ENCODE measurements at regions not wholly inside any gene's neighbourhood (a gene's known extent, or its start where the extent isn't known, plus 50 kb on each side); places are given as distances from the start of the nearest gene placed in this dataset.

DNA sequence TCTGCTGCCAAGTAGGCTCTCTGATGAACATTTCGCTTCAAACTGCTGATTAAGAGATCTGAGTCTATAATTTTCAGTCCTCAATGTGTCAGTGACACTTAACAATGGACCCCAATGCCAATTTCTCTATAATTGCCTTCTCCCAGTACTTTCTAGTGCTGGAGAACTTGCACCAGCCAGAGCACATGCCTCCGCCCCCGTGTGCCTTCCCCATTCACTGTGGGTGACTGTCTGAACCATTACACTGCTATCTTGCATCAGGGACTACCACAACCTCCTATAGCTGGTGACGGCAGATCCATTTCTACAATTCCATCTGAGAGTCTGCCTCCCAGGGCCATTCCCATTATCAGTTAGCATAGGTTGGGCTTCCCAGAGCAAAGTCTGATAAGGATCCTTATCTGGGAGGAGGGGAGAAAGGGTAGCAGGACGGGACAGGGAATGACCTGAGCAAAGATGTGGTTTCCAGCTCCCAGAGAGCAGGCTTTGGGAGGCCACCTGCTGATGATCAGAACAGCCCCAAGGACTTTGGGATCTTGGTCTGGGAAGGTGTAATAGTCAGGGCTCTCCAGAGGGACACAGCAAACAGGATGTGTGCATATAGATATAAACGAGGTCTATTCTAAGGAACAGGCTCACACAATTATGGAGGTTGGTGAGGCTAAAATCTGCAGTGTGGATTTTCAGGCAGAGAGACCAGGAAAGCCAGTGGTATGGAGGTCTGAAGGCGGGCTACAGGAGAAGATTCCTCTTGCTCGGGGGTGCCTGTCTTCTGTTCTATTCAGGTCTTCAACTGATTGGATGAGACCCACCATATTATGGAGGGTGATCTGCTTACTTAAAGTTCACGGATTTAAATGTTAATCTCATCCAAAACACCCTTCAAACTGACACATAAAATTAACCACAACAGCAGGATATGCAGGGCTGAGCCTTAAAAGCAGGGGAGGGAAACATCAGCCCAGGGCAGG lies 238.2 kb downstream of the PTPRU start:
- no peak for DNase-seq

DNA sequence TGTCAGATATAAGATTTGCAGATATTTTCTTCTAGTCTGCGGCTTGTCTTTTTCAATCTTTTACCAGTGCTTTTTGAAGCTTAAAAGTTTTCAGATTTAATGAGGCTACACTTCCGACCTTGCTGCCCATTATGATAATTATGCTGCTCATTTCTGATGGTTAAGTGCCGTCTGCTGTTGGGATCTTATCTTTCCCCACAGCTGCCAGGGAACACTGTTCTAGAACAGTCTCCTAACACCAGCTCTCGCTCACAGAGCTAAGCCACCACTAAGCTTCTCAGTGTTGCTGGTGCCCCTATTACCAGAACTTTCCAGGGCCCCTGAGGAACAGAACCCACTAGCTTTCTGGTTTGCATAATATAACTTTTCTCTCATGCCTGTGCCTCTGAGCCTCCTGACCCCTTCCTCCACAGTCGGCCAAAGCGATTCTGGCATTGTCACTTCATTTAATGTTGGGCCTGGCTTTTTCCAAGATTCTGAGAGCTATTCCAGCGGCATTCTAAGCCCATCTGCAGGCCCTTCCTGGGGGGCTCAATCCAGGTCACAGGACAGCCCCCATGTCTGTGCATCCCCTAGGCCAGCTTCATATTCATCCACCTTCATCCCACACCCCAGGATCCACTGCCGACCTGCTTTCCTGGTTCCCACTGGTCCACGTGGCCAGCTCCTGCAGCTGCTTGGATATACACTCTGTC lies 237.0 kb downstream of the PTPRU start:
- DNase-seq = peak; percentile 66

DNA sequence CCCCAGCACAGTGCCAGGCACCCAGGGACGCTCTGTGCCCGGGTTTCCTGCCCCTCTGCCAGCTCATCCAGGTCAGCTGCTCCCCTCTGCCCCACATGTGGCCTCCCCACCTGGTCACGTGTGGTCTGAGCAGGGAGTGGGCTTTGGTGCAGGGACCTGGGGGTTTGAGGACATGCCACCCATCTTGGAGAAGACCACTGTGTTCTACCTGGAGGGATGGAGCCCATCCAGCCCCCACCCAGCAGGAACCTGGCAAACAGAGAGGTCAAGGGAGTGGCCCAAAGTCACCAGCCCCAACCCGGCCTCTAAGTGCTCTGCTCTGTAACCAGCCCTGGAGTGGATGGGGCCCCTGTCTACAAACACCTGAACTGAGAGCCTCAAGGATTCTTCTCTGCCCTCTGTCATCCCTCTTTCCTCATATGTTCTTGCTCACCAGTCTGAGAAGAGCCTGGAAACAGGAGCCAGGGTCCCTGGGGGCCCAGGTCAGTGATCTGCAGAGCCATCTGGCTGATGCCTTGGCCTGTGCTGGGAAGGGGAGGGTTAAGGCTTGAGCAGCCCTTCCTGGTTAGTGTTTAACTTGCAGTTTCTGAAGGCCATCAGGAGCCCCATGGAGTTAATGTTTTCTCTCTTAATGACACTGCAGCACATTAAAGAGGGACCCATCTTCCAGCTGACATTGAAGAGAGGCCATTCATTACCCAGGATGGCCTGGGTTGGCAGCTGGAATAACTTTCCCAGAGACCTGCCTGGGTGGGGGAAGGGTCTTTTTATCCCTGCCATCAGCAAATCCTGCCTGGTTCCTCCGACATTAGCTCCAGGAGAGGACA lies 235.4 kb downstream of the PTPRU start:
- DNase-seq = peak; percentile 60

DNA sequence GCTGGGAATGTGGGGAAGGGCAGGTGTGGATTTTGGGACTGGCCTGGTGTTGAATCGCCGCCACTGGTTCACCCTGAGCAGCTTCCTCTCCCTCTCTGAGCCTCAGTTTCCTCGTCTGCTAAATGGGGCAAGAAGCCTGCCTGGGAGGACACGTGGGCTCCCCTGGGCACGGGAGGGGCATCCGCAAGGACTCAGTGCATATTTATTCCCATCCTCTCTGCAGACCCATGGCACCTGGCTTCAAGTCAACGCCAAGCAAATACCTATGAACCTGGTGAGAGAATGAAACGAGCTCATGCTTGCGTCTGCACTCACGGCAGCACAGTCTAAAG lies 234.4 kb downstream of the PTPRU start:
- no peak for DNase-seq

DNA sequence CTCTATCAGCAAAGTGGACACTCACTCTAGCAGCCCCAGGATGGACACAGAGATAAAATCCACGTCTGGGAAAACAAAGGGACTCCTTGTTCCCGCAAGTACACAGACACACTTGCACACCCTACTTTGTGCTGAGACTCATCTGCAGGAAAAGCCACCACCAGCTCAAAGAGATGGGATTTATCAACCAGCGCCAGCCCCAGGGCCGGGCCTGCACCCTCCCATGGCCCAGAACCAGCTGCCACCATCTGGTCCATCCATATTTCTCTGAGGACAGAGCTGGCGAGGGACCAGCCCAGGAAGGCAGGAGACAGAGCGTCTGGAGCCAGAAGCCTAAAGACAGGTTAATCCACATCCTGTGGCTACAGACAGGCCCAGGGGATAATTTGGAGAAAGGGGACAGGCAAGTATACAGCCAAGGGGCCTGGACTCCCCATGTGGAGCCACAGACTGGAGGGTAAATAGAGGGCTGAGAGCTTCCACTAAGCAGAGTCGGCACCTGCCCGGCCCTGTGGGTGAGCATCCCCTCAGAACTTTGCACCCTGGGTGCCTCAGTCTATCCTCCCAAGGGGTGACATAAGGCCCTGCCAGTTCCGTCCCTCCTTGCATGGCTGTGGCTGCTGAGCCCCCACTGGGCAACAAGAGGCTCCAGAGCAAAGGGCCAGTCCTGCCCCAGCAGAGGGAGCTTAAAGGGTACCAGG lies 233.9 kb downstream of the PTPRU start:
- DNase-seq = peak; percentile 78

DNA sequence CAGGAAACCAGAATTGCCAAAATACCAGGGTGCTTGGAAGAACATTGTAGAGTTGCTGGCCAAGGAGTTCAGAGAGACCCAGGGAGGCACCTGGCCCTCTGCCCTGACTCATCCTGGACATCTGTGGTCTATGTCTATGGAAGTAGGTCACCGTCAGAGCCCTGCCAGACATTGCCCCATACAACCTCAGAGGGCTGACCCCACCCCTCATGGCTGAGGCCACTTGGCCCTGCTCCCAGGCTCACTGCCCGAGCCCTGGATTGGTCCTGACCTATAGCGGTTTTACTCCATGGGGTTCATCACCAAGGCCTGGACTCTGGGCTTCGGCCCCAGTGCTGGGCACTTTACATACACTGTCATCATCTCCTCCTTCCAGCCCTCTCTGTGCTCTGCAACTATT lies 233.1 kb downstream of the PTPRU start:
- DNase-seq = no peak

DNA sequence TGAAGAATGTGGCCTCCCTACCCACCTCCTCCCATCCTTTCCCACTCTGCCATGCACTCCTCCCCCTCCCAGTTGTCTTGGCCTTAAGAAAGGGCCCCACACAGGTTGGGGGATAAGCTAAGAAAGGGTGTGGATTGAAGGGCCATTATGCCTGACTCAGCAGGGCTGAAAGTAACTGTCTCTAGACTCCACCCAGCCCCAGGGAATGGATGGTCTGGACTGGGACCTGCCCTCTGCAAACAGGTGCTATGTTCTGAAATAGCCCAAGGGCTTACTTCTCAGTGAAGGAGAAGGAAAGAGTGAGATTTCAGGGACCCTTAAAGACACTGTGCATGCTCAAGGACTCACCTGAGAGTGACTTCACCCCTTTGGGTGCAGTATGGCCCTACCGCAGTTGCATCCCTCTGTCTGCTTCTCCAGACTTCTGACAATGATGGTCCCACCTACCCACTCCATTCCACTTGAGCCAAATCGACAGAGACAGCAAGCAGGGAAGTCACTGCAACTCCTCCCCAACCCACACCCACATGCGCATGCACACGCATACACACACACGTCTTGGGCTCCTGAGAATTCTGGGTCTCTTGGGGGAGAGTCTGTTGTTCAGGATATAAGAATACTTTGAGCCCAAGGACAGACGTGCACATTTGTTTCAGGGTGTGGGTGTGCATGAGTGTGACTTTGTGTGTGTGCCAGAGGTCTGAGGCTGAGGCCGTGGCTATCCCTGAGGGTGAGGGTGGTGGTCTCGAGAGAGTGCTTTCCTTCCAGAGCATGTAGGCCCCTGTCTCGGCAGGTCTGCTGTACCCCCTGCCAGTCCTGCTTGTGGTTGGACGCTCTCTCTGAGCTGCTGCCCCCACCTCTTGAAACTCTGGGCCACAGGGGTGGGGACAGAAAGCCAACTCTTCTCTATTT lies 231.9 kb downstream of the PTPRU start:
- DNase-seq = no peak

DNA sequence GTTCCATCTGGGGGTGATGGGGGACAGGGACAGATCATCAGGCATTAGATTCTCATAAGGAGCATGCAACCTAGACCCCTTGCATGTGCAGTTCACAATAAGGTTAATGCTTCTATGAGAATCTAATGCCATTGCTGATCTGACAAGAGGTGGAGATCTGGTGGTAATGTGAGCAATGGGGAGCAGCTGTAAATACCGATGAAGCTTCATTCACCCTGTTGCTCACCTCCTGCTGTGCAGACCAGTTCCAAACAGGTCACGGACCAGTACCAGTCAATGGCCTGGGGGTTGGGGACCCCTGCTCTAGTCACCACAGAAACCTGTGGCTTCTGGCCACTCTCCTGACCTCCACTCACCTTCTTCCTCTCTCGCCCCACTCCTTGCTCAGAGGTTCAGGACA lies 229.9 kb downstream of the PTPRU start:
- no peak for DNase-seq

DNA sequence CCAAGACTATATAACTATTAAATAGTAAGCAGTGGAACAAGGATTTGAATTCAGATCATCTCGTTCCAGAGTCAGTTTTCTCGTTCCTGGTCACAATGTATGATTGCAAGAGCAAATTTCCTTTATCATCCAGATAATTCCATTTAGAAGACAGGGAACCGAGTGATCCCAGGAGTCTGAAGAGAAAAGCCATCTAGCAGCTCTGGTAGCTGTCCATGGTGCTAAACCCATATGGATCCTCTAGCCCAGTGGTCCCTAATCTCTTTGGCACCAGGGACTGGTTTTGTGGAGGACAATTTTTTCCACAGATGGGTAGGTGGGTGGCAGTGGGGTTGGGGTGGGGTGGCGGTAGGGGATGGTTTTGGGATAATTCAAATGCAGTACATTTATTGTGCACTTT lies 229.4 kb downstream of the PTPRU start:
- no peak for DNase-seq

DNA sequence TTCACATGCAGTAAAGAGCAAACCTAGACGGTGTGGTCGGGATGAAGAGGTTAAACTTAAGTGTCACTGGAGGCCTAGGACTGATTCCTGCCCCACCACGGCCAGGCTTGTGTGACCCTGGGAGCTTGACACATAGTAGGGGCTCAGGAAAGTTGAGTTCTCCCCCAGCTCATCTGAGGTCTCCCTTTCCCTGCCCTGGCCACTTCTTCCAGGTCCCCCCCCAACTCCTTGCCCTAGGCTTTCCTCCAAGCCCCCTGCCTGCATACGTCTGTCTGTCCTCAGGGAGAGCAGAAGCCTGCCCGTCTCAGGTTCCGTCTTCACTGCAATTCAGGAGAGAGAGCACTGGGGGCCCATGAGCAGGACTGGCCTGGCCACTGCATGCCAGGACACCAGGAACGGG lies 225.8 kb downstream of the PTPRU start:
- DNase-seq = no peak

DNA sequence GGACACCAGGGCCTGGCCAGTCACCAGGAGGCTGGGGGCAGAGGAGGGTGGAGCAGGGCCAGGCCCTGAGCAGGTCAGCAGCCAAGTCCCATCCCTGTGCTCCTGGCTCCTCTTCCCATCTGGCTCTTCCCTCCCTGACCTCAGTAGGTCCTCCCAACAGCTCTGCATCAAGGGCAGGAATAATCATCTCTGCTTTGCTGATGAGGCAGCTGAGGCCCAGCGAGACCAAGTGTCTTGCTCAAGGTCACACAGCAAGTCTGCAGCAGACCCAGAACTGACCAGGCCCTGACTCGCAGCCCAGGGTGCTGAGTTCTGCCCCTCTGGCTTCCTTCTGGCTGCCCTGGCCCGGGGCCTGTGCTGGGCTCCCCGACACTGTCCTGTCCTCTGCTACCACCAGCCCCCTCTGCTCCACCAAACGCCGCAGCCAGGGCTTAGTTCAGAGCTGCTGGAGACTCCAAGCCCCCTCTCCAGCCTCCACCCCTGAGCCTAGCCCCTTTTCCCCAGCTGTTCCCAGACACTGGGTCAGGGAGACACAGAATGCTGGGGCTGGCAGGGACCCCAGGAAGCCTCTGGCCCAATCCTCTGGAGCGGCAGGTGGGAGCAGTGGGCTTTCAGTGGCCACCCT lies 224.9 kb downstream of the PTPRU start:
- no peak for DNase-seq

DNA sequence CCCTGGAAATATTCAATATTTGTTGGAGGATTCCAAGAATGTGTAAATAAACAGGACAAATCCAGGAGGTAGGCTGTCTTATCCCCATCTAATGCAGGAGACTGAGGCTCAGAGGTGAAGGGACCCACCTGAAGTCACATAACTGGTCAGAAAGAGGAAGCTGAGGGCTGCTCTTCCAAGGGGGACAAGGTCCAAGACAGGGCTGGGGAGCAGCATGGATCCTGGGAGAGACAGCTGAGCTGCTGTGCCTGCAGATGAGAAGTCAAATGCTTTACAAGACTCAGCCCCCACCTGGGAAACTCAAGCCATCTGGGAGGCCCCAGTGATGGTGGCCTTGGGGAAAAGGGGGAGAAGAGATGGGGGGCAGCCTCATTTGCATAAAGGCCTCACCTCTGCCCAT lies 224.4 kb downstream of the PTPRU start:
- no peak for DNase-seq

DNA sequence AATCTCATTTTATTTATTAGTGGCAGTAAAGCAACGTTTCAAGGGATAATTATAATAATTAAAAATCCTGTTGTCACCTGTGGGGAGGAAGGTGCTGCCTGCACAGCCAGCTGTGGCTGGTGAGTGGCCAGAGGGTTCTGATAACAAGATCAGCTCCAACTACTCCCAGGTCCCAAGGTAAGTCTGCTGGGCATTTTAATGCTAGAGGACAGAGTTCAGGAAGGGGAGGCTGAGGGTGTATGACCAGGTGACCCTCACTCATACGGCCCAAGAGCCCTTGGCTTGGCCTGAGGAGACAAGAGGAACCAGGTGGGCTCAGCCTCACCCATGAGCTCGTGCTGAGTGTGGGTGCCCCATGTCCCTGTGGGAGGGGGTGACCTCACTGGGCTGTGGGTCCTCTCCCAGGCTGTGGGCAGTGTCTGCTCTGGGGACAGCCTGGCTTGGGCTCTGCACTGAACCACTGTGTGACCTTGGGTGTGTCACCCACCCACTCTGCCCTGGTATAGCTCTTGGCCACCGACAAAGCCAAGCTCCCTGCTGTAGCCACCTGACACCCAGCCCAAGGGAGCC lies 223.8 kb downstream of the PTPRU start:
- no peak for DNase-seq

DNA sequence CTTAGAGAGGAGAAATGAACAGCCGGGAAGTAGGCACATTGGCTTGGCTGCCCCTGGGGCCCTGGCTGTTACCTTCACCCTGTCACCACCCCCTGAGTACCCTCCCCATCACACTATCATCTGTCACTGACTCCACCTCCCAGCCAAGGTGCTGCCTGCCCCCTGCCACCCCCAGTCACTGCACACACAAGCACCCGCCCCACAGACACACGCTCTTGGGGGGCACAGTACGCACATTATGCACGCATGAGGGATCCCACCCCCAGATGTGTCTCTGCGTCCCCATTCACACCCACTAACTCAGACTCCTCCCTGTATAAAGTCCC lies 223.3 kb downstream of the PTPRU start:
- no peak for DNase-seq

DNA sequence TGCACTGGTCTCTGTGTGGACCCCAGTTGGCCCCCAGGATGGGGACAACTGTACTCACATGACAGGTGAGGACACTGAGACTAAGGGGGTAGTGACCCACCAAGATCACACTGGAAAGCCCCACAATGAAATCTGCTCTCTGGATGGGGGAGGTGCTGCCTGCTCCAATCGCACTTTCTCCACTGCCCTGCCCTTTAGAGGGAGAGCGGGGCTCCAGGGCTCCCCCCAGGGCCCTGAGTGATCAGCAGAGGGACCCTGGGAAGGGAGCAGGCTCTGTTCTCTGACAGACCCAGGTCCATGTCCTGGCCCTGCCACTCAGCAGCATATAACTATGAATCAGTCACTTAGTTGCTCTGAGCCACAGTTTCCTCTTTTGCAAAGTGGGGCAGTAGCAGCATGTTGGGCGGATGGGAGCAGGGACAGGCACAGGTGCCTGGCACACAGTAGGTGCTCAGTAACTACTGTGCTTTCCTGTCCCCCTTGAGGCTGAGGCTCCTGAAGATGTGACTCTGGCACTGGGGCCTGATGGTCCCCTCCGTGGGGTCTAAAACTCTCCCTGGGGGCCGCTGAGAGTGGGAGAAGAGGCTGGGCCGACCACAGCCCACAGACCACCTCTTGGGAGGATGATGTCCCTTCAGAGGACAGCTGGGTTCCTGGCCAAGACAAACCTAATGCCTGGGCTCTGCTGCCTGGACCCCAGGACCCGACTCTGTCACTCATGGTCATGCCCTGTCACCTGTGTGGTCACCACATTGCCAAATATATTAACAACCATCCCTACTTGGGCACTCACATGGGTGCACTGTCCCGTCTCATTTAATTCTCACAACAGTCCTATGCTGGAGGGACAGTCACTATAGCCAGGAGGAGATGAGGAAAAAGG lies 222.7 kb downstream of the PTPRU start:
- DNase-seq = no peak

DNA sequence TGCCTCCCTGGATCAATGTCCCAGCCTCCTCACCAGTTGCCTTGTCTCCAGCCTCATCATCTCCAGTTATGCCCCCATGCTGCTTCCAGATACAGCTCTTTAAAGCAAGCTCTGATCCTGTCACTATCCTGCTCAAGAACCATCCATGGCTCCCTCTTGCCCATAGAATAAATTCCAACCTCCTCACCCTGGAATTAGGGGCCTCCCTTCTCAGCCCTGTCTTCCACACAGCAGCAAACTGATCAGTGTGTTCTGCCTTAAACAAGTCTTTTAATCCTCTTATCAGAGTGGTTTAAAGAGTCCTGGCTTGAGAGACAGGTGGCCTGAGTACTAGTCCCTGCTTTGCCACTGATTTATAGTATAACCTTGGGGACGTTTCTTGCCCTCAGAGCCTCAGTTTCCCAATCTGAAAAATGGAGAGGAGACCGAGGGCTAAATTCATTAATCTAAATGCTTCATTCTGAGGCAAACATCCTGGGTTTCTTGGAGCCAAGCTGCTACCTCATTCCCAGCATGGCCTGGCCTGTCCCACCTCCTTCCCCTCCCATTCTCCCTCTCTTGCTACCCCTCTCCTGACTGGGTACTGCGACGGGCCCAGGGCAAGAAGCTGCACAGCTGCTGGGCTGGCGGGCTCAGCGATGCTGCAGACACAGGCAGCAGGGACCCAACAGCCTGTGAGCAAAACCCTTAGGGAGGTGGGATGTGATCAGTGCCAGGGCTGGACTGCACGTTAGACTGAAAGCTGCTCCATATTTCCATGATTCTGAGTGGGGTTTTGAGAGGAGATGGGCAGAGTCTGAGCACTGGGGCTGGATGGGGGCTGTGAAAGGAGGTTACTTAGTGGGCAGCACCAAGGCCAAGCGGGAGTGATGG lies 221.4 kb downstream of the PTPRU start:
- DNase-seq = no peak

DNA sequence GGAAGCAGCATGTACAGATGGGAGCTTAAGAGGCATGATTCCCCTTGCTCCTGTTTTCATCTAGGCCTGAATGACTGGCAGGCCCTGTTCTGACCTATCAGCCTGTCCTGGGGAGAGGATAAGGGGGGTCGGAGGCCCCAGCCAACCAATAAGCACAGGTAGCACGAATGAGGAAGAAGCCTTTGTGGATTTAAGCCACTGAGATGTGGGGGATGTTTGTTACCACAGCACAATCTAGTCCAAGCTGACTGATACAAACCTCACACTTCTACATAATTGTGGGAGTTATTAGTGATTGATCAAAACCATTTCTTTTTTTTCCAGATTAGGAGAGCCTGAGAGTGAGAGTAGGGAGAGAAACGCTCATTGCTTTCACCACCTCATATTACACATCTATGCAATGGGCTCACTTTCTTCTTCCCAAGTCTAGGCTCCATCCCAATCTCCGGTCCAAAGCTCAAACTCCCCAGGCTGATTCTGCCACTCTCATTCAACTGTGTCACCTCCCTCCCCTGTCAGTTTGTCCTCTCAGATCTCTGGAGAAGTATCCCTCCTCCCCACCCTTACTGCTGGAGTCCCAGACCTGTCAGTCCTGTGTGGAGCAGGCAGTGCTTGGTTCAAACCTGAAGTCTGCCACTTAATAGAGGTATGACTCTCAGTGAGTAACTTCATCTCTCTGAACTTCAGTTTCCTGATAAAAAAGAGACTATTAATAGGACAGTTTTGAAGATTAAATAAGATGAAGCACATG lies 220.5 kb downstream of the PTPRU start:
- no peak for DNase-seq

DNA sequence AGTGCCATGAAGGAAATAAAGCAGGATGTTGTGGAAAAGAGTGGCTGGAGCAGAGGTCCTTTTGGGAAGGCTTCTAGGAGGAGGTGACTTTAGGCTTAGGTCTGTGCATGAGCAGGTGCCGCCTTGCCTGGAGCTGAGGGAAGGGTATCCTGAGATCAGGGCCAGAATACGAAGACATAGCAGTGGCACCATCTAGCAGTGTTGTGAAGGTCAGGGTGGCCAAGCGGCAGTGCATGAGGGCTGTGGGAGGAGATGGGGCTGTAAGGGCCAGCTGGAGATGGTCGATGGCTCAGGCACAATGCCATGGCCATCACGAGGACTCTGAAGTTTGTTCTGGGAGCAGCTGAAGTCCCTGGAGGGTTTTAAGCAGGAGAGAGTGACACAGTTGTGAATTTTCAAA lies 219.5 kb downstream of the PTPRU start:
- DNase-seq = no peak

Data from NCI-H524 treated with DMSO at 0.1 percent for 48 hours (cell line).